ENCODE measurements at regions not wholly inside any gene's neighbourhood (a gene's known extent, or its start where the extent isn't known, plus 50 kb on each side); places are given as distances from the start of the nearest gene placed in this dataset.

DNA sequence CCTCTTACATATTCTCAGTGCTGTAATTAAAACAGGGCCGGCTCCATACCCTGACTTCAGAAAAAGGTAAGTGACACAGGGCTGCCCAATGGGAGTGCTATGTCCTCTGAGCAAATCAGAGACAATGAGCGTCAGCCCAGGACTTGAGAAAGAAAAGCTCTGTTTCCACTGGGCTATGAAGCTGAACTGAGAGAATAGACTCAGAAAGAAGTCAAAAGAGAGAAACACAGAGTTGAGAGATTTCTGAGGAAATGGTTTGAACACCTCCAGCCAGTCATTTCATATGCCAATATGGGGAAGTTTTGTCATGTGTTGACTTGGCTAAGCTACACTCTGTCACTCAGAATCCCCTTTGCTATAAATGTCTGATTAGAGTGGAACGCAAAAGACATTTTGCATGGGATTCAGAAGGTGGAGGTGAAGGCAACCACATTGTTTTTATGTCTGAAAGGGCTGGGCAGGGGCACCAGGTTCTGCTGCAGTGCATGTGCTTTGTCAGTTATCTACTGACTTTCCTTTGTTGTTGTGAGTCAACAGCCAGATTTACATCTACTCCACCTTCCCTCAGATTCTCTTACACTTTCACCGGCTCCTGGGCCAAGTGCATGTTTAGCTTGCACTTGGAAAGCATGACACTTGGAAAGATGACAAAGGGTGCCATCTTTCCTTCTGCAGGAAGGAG lies 313.3 kb downstream of the DUSP6 start:
- TF ChIP-seq, protein P1, sequence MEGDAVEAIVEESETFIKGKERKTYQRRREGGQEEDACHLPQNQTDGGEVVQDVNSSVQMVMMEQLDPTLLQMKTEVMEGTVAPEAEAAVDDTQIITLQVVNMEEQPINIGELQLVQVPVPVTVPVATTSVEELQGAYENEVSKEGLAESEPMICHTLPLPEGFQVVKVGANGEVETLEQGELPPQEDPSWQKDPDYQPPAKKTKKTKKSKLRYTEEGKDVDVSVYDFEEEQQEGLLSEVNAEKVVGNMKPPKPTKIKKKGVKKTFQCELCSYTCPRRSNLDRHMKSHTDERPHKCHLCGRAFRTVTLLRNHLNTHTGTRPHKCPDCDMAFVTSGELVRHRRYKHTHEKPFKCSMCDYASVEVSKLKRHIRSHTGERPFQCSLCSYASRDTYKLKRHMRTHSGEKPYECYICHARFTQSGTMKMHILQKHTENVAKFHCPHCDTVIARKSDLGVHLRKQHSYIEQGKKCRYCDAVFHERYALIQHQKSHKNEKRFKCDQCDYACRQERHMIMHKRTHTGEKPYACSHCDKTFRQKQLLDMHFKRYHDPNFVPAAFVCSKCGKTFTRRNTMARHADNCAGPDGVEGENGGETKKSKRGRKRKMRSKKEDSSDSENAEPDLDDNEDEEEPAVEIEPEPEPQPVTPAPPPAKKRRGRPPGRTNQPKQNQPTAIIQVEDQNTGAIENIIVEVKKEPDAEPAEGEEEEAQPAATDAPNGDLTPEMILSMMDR (IDR thresholded peaks at IDR 0.05; ENCODE audit: extremely low read depth, missing control alignments), result no peak
- no peak for DNase-seq (ENCODE audit: low spot score)

DNA sequence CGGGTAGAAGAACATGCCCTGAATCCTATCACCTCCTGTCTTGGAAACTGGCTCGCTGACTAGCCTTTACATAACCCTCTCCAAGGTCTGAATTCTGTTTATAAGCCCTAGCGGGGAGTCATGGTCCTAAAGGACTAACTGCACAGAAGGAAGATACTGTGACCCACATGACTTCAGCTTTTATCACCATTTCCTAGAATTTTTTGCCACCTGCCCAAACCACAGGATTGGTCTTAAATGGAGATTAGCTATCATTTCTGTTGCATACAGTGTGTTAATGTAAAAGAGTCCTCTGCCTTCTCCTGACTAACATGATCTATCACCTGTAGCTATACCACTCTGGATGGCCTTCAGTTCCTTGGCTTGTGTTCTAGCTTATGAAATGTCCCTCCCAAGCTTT lies 319.2 kb downstream of the DUSP6 start:
- no peak for DNase-seq (ENCODE audit: low spot score)
- TF ChIP-seq, protein P1 (IDR thresholded peaks at IDR 0.05; ENCODE audit: extremely low read depth, missing control alignments), result no peak

DNA sequence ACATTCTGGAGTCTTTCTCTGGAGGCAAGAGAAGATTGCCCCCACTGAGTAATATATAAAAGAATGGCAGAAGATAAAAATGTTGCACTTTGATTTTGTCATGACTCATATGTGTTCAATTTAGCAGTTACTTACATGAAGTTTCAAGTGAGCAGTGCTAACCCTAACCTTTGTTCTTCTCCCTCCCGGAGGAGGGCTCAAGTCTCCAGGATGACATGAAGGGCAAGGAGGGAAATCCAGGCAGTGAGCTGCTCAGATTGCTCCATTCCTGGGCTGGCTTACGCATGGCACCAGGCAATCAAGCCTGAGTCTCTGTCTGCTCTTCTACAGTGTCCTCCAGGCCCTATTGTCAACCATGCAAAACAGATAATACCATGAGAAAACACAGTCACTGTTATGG lies 322.3 kb downstream of the DUSP6 start:
- DNase-seq (ENCODE audit: low spot score), result no peak
- TF ChIP-seq, protein P1 (IDR thresholded peaks at IDR 0.05; ENCODE audit: extremely low read depth, missing control alignments), result no peak

DNA sequence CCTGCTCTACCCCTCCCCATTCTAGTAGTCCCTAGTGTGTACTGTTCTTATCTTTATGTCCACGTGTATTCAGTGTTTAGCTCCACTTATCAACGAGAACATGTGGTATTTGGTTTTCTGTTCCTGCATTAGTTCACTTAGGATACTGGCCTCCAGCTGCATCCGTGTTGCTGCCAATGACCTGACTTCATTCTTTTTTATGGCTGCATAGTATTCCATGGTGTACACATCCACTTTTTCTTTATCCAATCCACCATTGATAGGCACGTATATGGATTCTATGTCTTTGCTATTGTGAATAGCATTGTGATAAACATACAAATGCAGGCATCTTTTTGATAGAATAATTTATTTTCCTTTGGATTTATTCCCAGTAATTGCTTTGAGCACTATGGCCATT lies 327.7 kb downstream of the DUSP6 start:
- TF ChIP-seq, protein P1 (IDR thresholded peaks at IDR 0.05; ENCODE audit: extremely low read depth, missing control alignments), result no peak
- DNase-seq (ENCODE audit: low spot score), result no peak

DNA sequence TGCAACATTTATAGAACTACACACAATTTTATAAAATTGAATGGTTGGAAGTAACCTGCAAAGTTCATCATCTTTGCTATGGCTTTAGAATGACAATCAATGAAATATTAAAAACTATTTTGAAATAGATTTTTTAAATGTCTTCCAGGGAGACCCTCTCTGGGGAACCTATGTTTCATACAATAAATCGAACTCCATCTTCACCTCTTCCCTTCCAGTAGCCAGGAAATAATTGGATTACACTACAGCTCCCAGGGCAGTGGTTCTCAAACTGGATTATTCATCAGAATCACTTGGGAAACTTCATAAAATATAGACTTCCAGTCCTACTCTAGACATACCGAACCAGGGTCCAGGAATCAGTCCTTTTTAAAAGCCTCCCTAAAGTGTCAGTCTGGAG lies 328.4 kb downstream of the DUSP6 start:
- no peak for DNase-seq (ENCODE audit: low spot score)
- TF ChIP-seq, protein P1 (IDR thresholded peaks at IDR 0.05; ENCODE audit: extremely low read depth, missing control alignments), result no peak

DNA sequence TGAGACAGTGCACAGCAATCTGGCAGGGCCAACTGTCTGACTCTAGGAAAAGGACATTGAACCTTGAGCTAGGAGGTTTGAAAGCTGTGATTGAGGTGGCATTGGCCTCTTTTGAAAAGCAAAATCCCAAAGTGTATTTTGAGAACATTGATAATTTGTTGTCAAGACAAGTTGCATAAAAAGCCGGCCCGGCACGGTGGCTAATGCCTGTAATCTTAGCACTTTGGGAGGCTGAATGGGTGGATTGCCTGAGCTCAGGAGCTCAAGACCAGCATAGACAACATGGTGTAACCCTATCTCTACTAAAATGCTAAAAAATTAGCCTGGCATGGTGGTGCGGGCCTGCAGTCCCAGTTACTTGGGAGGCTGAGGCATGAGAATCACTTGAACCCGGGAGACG lies 331.6 kb downstream of the DUSP6 start:
- TF ChIP-seq, protein P1 (IDR thresholded peaks at IDR 0.05; ENCODE audit: extremely low read depth, missing control alignments), result no peak
- no peak for DNase-seq (ENCODE audit: low spot score)

DNA sequence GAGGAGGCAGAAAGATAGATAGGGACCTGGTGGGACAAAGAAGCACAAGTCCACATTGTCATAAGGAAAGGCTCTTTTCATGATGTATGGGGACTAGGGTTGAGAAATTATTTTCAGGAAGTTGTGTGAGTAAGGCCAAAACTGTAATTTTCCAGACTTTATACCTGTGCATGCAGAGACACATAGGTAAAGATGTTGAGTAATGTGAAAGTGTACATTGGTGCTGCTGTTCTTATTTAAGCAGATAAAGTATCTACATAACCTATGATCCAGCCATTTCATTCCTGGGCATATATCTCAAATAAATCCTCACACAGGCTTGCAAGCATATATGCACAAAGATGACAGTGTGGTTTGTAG lies 332.2 kb downstream of the DUSP6 start:
- no peak for DNase-seq (ENCODE audit: low spot score)
- TF ChIP-seq, protein P1 (IDR thresholded peaks at IDR 0.05; ENCODE audit: extremely low read depth, missing control alignments), result no peak

All from GM20000 (cell line).